ENCODE measurements at regions not wholly inside any gene's neighbourhood (a gene's known extent, or its start where the extent isn't known, plus 50 kb on each side); places are given as distances from the start of the nearest gene placed in this dataset.

- H3K27ac ChIP-seq = no peak overlapping the region
- H3K4me1 ChIP-seq = no peaks in the 10 kb centered on the region
- H3K36me3 ChIP-seq = no peaks in the 10 kb centered on the region
- H3K4me3 ChIP-seq = no peak overlapping the region
- no peaks in the 10 kb centered on the region for H4K20me1 ChIP-seq
- H3K9me3 ChIP-seq = no peaks in the 10 kb centered on the region
- no peaks in the 10 kb centered on the region for H3K27me3 ChIP-seq
- TF ChIP-seq Cebpa-rat (IDR thresholded peaks at IDR 0.05) = no peak
- H3K4me2 ChIP-seq = no peak overlapping the region
- H3K9ac ChIP-seq = no peak overlapping the region
These were observed 131.6 kb upstream of the RAB12 start for GRCh38 chr18:8477615-8478014.

GRCh38 chr18:8478166-8478967 is 130.9 kb upstream of the RAB12 start:
- no peak overlapping the region for H3K9ac ChIP-seq
- H3K4me1 ChIP-seq = no peaks in the 10 kb centered on the region
- no peaks in the 10 kb centered on the region for H4K20me1 ChIP-seq
- no peak overlapping the region for H3K4me2 ChIP-seq
- TF ChIP-seq Cebpa-rat (IDR thresholded peaks at IDR 0.05) = no peak
- no peak overlapping the region for H3K4me3 ChIP-seq
- no peaks in the 10 kb centered on the region for H3K36me3 ChIP-seq
- H3K27me3 ChIP-seq = no peaks in the 10 kb centered on the region
- no peak overlapping the region for H3K27ac ChIP-seq
- H3K9me3 ChIP-seq = no peaks in the 10 kb centered on the region

GRCh38 chr18:8478968-8479370 is 130.3 kb upstream of the RAB12 start:
- H3K27me3 ChIP-seq = no peaks in the 10 kb centered on the region
- no peaks in the 10 kb centered on the region for H4K20me1 ChIP-seq
- no peak overlapping the region for H3K9ac ChIP-seq
- H3K4me2 ChIP-seq = no peak overlapping the region
- H3K4me3 ChIP-seq = no peak overlapping the region
- no peaks in the 10 kb centered on the region for H3K4me1 ChIP-seq
- TF ChIP-seq Cebpa-rat (IDR thresholded peaks at IDR 0.05) = no peak
- H3K9me3 ChIP-seq = no peaks in the 10 kb centered on the region
- no peak overlapping the region for H3K27ac ChIP-seq
- H3K36me3 ChIP-seq = no peaks in the 10 kb centered on the region

- no peak overlapping the region for H3K4me3 ChIP-seq
- no peak overlapping the region for H3K27ac ChIP-seq
- no peaks in the 10 kb centered on the region for H3K27me3 ChIP-seq
- no peak for TF ChIP-seq Cebpa-rat (IDR thresholded peaks at IDR 0.05)
- H3K36me3 ChIP-seq = no peaks in the 10 kb centered on the region
- no peak overlapping the region for H3K9ac ChIP-seq
- H3K4me2 ChIP-seq = no peak overlapping the region
- H4K20me1 ChIP-seq = no peaks in the 10 kb centered on the region
- H3K9me3 ChIP-seq = no peaks in the 10 kb centered on the region
- H3K4me1 ChIP-seq = no peaks in the 10 kb centered on the region
These were observed 129.4 kb upstream of the RAB12 start for GRCh38 chr18:8479789-8480188.

- no peaks in the 10 kb centered on the region for H3K36me3 ChIP-seq
- H3K9me3 ChIP-seq = no peaks in the 10 kb centered on the region
- no peak overlapping the region for H3K9ac ChIP-seq
- no peaks in the 10 kb centered on the region for H4K20me1 ChIP-seq
- H3K27ac ChIP-seq = no peak overlapping the region
- no peak for TF ChIP-seq Cebpa-rat (IDR thresholded peaks at IDR 0.05)
- no peaks in the 10 kb centered on the region for H3K4me1 ChIP-seq
- H3K4me2 ChIP-seq = no peak overlapping the region
- no peaks in the 10 kb centered on the region for H3K27me3 ChIP-seq
- H3K4me3 ChIP-seq = no peak overlapping the region
These were observed 128.5 kb upstream of the RAB12 start for GRCh38 chr18:8480506-8481328.

GRCh38 chr18:8484951-8485350 is 124.3 kb upstream of the RAB12 start:
- no peak for TF ChIP-seq Cebpa-rat (IDR thresholded peaks at IDR 0.05)
- Histone ChIP-seq H3K27me3 (no peaks in the 10 kb centered on the region), H3K27ac (no peak overlapping the region), H3K4me3 (no peak overlapping the region), H3K9me3 (no peaks in the 10 kb centered on the region), H4K20me1 (no peaks in the 10 kb centered on the region), H3K9ac (no peak overlapping the region), H3K36me3 (no peaks in the 10 kb centered on the region), H3K4me2 (no peak overlapping the region), H3K4me1 (no peaks in the 10 kb centered on the region)

GRCh38 chr18:8489761-8490160 is 119.5 kb upstream of the RAB12 start:
- no peak overlapping the region for H3K4me3 ChIP-seq
- H3K36me3 ChIP-seq = no peaks in the 10 kb centered on the region
- no peaks in the 10 kb centered on the region for H3K9me3 ChIP-seq
- H4K20me1 ChIP-seq = no peaks in the 10 kb centered on the region
- H3K27ac ChIP-seq = no peak overlapping the region
- H3K4me1 ChIP-seq = no peaks in the 10 kb centered on the region
- no peaks in the 10 kb centered on the region for H3K27me3 ChIP-seq
- no peak overlapping the region for H3K9ac ChIP-seq
- no peak for TF ChIP-seq Cebpa-rat (IDR thresholded peaks at IDR 0.05)
- H3K4me2 ChIP-seq = no peak overlapping the region

- H4K20me1 ChIP-seq = no peaks in the 10 kb centered on the region
- no peaks in the 10 kb centered on the region for H3K4me1 ChIP-seq
- no peak overlapping the region for H3K4me3 ChIP-seq
- no peaks in the 10 kb centered on the region for H3K9me3 ChIP-seq
- H3K9ac ChIP-seq = no peak overlapping the region
- no peak overlapping the region for H3K27ac ChIP-seq
- TF ChIP-seq Cebpa-rat (IDR thresholded peaks at IDR 0.05) = no peak
- H3K4me2 ChIP-seq = no peak overlapping the region
- H3K36me3 ChIP-seq = no peaks in the 10 kb centered on the region
- H3K27me3 ChIP-seq = no peaks in the 10 kb centered on the region
These were observed 117.7 kb upstream of the RAB12 start for GRCh38 chr18:8491516-8491915.

GRCh38 chr18:8493141-8493540 is 116.1 kb upstream of the RAB12 start:
- TF ChIP-seq Cebpa-rat (IDR thresholded peaks at IDR 0.05) = no peak
- no peaks in the 10 kb centered on the region for H4K20me1 ChIP-seq
- H3K4me3 ChIP-seq = no peak overlapping the region
- H3K4me1 ChIP-seq = no peaks in the 10 kb centered on the region
- no peaks in the 10 kb centered on the region for H3K36me3 ChIP-seq
- no peaks in the 10 kb centered on the region for H3K27me3 ChIP-seq
- H3K9me3 ChIP-seq = no peaks in the 10 kb centered on the region
- H3K4me2 ChIP-seq = no peak overlapping the region
- no peak overlapping the region for H3K27ac ChIP-seq
- no peak overlapping the region for H3K9ac ChIP-seq

- H3K27ac ChIP-seq = no peak overlapping the region
- no peaks in the 10 kb centered on the region for H3K27me3 ChIP-seq
- TF ChIP-seq Cebpa-rat (IDR thresholded peaks at IDR 0.05) = no peak
These were observed 113.1 kb upstream of the RAB12 start for GRCh38 chr18:8496186-8496585.

More at GRCh38 chr18:8496186-8496585, 113.1 kb upstream of the RAB12 start:
- H3K9ac ChIP-seq = no peak overlapping the region
- H3K4me1 ChIP-seq = no peaks in the 10 kb centered on the region
- H4K20me1 ChIP-seq = no peaks in the 10 kb centered on the region
- H3K4me2 ChIP-seq = no peak overlapping the region
- no peaks in the 10 kb centered on the region for H3K9me3 ChIP-seq
- no peak overlapping the region for H3K4me3 ChIP-seq
- no peaks in the 10 kb centered on the region for H3K36me3 ChIP-seq
